ENCODE measurements at regions not wholly inside any gene's neighbourhood (a gene's known extent, or its start where the extent isn't known, plus 50 kb on each side); places are given as distances from the start of the nearest gene placed in this dataset.

- Histone ChIP-seq H3K9ac (ENCODE audit: low read length) (no peak overlapping the region), H3K4me3 (ENCODE audit: low read length) (no peak overlapping the region), H3K4me1 (ENCODE audit: control insufficient read depth, insufficient read depth, low read length) (peaks cover 7% of the 10 kb centered on the region), H3K36me3 (ENCODE audit: control insufficient read depth, insufficient read depth, low read length) (no peaks in the 10 kb centered on the region), H3K27me3 (ENCODE audit: control insufficient read depth, insufficient read depth, low read length) (no peaks in the 10 kb centered on the region), H3K9me3 (ENCODE audit: control insufficient read depth, low read length) (no peaks in the 10 kb centered on the region)
Measured at GRCh38 chr9:107898761-107899160, 409.2 kb upstream of the KLF4 start.

DNA sequence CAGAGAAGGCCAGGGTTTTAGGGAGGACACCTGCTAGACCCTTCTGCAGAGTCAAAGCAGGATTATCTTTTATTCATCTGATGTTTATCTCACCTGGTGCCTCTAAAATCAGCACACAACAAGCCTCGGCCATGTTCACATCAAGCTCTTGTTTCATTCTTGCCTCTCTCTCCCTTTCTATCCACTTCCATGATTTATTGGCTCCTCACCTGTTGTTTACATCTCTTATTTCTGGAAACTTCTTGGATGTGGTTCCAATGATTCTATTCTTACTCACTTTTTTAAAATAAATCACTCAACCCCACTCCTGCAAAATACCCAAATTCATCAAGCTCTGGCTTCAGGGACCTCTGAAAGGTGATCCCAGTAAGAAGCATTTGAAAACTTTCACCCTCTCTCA is 407.0 kb upstream of the KLF4 start:
- Histone ChIP-seq H3K9me3 (ENCODE audit: control insufficient read depth, low read length) (no peaks in the 10 kb centered on the region), H3K9ac (ENCODE audit: low read length) (no peak overlapping the region), H3K4me3 (ENCODE audit: low read length) (no peak overlapping the region), H3K4me1 (ENCODE audit: control insufficient read depth, insufficient read depth, low read length) (peaks cover 7% of the 10 kb centered on the region), H3K27me3 (ENCODE audit: control insufficient read depth, insufficient read depth, low read length) (no peaks in the 10 kb centered on the region), H3K36me3 (ENCODE audit: control insufficient read depth, insufficient read depth, low read length) (no peaks in the 10 kb centered on the region)

DNA sequence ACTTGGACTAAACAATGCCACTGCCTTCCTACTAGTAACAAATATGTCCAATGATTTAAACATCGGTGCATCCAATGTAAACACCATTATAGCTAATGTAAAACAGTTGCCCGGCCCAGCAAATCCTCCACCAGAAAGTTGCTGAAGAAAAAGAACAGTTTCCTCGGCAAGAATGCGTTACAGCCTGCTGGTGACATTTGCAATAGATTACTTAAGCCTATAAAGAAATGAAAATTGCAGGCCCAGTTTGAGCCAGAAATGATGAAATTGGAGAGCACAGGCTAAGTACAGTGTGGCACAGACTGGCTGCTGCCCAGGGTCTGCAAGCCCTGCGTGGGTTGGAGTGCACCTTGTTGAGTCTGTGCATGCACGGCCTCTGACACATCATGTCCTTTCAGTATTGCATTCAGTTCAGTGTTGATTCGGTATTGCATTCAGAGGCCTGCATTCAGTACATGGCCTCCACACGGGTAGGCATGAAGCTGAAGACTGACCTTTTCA is 406.0 kb upstream of the KLF4 start:
- H3K9me3 ChIP-seq (ENCODE audit: control insufficient read depth, low read length) = no peaks in the 10 kb centered on the region
- H3K9ac ChIP-seq (ENCODE audit: low read length) = no peak overlapping the region
- H3K4me3 ChIP-seq (ENCODE audit: low read length) = no peak overlapping the region
- H3K27me3 ChIP-seq (ENCODE audit: control insufficient read depth, insufficient read depth, low read length) = no peaks in the 10 kb centered on the region
- H3K36me3 ChIP-seq (ENCODE audit: control insufficient read depth, insufficient read depth, low read length) = no peaks in the 10 kb centered on the region
- H3K4me1 ChIP-seq (ENCODE audit: control insufficient read depth, insufficient read depth, low read length) = peaks cover 7% of the 10 kb centered on the region

- peaks cover 7% of the 10 kb centered on the region for H3K4me1 ChIP-seq (ENCODE audit: control insufficient read depth, insufficient read depth, low read length)
- H3K9ac ChIP-seq (ENCODE audit: low read length) = no peak overlapping the region
- H3K27me3 ChIP-seq (ENCODE audit: control insufficient read depth, insufficient read depth, low read length) = no peaks in the 10 kb centered on the region
- H3K9me3 ChIP-seq (ENCODE audit: control insufficient read depth, low read length) = no peaks in the 10 kb centered on the region
- no peaks in the 10 kb centered on the region for H3K36me3 ChIP-seq (ENCODE audit: control insufficient read depth, insufficient read depth, low read length)
- no peak overlapping the region for H3K4me3 ChIP-seq (ENCODE audit: low read length)
Measured at GRCh38 chr9:107894572-107895261, 405.1 kb upstream of the KLF4 start.

GRCh38 chr9:107890921-107891465 is 401.4 kb upstream of the KLF4 start:
- H3K9ac ChIP-seq (ENCODE audit: low read length) = no peak overlapping the region
- H3K36me3 ChIP-seq (ENCODE audit: control insufficient read depth, insufficient read depth, low read length) = no peaks in the 10 kb centered on the region
- H3K4me3 ChIP-seq (ENCODE audit: low read length) = no peak overlapping the region

DNA sequence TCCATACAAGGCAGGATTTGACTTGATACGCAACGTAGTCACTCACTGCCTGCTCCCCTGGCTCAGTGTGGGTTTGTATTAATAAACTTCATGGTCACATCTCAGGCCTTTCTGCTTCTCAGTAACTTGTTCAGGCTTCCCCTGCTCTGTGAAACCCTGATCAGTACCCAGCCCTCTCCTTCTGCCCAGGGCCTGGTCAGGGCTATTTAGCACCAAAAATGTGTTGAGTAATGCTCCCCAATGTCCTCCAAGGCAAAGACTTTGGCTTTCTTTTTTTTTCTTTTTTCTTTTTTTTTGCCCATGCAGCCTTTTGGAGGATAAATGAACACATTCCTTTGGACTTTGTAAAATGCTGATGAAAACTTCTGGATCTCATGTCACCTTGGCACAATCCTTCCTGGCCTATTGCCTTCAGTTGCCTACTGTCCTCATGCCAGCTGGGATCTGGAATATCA is 399.2 kb upstream of the KLF4 start:
- no peaks in the 10 kb centered on the region for H3K27me3 ChIP-seq (ENCODE audit: control insufficient read depth, insufficient read depth, low read length)
- H3K4me1 ChIP-seq (ENCODE audit: control insufficient read depth, insufficient read depth, low read length) = no peaks in the 10 kb centered on the region
- H3K9me3 ChIP-seq (ENCODE audit: control insufficient read depth, low read length) = no peaks in the 10 kb centered on the region
- no peaks in the 10 kb centered on the region for H3K36me3 ChIP-seq (ENCODE audit: control insufficient read depth, insufficient read depth, low read length)
- H3K4me3 ChIP-seq (ENCODE audit: low read length) = no peak overlapping the region
- H3K9ac ChIP-seq (ENCODE audit: low read length) = no peak overlapping the region

More at GRCh38 chr9:107890921-107891465, 401.4 kb upstream of the KLF4 start:
- Histone ChIP-seq H3K4me1 (ENCODE audit: control insufficient read depth, insufficient read depth, low read length) (no peaks in the 10 kb centered on the region), H3K27me3 (ENCODE audit: control insufficient read depth, insufficient read depth, low read length) (no peaks in the 10 kb centered on the region), H3K9me3 (ENCODE audit: control insufficient read depth, low read length) (no peaks in the 10 kb centered on the region)

DNA sequence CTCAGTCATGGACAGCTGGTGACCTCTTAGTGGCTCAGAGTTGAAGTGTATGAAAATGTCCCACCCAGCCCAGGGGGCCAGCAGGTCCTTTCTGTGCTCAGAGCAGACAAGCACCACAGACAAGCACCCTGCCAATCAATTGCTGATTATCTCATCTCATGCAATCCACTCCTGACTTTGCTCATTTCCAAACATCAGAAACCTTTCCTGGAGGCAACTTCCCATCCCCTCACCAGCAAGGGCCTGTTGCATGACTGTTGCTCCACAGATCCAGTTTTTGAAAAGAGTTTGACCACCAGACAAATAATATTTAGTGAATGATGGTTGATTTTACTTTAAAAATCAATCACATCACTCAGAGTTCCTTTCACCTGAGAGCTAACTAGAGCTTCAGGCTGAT is 397.3 kb upstream of the KLF4 start:
- no peaks in the 10 kb centered on the region for H3K4me1 ChIP-seq (ENCODE audit: control insufficient read depth, insufficient read depth, low read length)
- no peak overlapping the region for H3K9ac ChIP-seq (ENCODE audit: low read length)
- no peaks in the 10 kb centered on the region for H3K27me3 ChIP-seq (ENCODE audit: control insufficient read depth, insufficient read depth, low read length)
- no peaks in the 10 kb centered on the region for H3K9me3 ChIP-seq (ENCODE audit: control insufficient read depth, low read length)
- H3K4me3 ChIP-seq (ENCODE audit: low read length) = no peak overlapping the region
- H3K36me3 ChIP-seq (ENCODE audit: control insufficient read depth, insufficient read depth, low read length) = no peaks in the 10 kb centered on the region

DNA sequence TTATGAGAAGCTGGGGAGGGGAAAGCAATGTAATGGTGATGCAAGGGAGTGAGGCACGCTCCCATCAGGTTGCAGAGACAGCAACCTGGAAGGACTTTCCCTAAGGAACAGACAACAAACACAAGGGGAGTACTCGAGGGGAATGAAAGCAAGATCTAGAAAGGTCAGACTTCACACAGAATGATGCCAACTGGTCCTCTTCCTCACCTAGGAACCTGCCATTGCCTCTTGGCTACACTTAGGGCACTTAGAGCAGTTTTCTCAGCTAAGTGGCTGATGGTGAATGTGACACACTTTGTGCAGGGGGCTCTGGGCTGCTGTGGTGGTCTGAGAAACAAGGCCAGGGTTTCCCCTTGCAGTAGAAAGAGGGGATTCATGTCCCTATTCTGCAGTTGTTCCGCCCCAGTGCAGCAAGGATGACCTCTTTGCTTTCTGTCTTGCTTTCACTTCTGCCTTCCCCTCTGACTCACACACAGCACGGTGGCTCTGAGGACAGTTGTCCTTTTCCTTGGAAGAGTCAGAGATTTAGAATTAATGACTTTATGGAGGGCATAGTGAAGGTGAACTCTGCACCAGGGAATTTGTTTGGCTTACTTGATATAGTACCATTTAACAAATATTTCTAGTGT is 394.0 kb upstream of the KLF4 start:
- Histone ChIP-seq H3K4me1 (ENCODE audit: control insufficient read depth, insufficient read depth, low read length) (no peaks in the 10 kb centered on the region), H3K9ac (ENCODE audit: low read length) (no peak overlapping the region), H3K9me3 (ENCODE audit: control insufficient read depth, low read length) (no peaks in the 10 kb centered on the region), H3K27me3 (ENCODE audit: control insufficient read depth, insufficient read depth, low read length) (no peaks in the 10 kb centered on the region), H3K4me3 (ENCODE audit: low read length) (no peak overlapping the region), H3K36me3 (ENCODE audit: control insufficient read depth, insufficient read depth, low read length) (no peaks in the 10 kb centered on the region)

- no peaks in the 10 kb centered on the region for H3K27me3 ChIP-seq (ENCODE audit: control insufficient read depth, insufficient read depth, low read length)
- H3K4me1 ChIP-seq (ENCODE audit: control insufficient read depth, insufficient read depth, low read length) = no peaks in the 10 kb centered on the region
- H3K4me3 ChIP-seq (ENCODE audit: low read length) = no peak overlapping the region
- H3K9me3 ChIP-seq (ENCODE audit: control insufficient read depth, low read length) = no peaks in the 10 kb centered on the region
- H3K36me3 ChIP-seq (ENCODE audit: control insufficient read depth, insufficient read depth, low read length) = no peaks in the 10 kb centered on the region
- no peak overlapping the region for H3K9ac ChIP-seq (ENCODE audit: low read length)
Measured at GRCh38 chr9:107881626-107882300, 392.2 kb upstream of the KLF4 start.

DNA sequence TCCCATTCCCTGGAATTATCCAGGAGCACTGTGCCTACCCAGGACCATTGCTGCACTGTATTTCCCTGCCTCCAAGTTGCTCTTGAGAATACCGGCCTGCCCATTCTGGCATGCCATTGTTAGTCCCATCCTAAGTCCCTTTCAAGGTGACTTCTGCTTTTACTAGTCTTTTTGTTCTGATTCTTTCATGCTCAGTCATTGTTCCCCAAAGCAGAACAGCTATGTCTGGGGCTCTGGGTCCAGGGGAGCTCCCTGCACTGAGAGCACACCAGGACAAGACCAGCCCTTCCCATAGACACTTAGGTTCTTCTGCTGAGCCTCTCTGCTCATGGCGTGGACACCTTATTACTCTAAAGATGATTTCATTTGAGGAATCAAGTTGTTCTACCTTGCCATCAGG is 388.9 kb upstream of the KLF4 start:
- H3K4me3 ChIP-seq (ENCODE audit: low read length) = no peak overlapping the region
- H3K4me1 ChIP-seq (ENCODE audit: control insufficient read depth, insufficient read depth, low read length) = no peaks in the 10 kb centered on the region
- H3K36me3 ChIP-seq (ENCODE audit: control insufficient read depth, insufficient read depth, low read length) = no peaks in the 10 kb centered on the region
- no peaks in the 10 kb centered on the region for H3K27me3 ChIP-seq (ENCODE audit: control insufficient read depth, insufficient read depth, low read length)
- no peaks in the 10 kb centered on the region for H3K9me3 ChIP-seq (ENCODE audit: control insufficient read depth, low read length)
- H3K9ac ChIP-seq (ENCODE audit: low read length) = no peak overlapping the region

- H3K27me3 ChIP-seq (ENCODE audit: control insufficient read depth, insufficient read depth, low read length) = no peaks in the 10 kb centered on the region
- no peak overlapping the region for H3K4me3 ChIP-seq (ENCODE audit: low read length)
- H3K9ac ChIP-seq (ENCODE audit: low read length) = no peak overlapping the region
- no peaks in the 10 kb centered on the region for H3K4me1 ChIP-seq (ENCODE audit: control insufficient read depth, insufficient read depth, low read length)
- H3K36me3 ChIP-seq (ENCODE audit: control insufficient read depth, insufficient read depth, low read length) = no peaks in the 10 kb centered on the region
- no peaks in the 10 kb centered on the region for H3K9me3 ChIP-seq (ENCODE audit: control insufficient read depth, low read length)
Measured at GRCh38 chr9:107875571-107875980, 386.0 kb upstream of the KLF4 start.

Measured in mucosa of stomach (tissue), 1 donor.